ENCODE measurements at regions not wholly inside any gene's neighbourhood (a gene's known extent, or its start where the extent isn't known, plus 50 kb on each side); places are given as distances from the start of the nearest gene placed in this dataset.

GRCh38 chr4:86497980-86498862, 95.9 kb upstream of the PTPN13 start:
- no peak for TF ChIP-seq GATA2 (IDR thresholded peaks at IDR 0.05; ENCODE audit: low read depth, low read length)
- no peak for TF ChIP-seq GATA3 (IDR thresholded peaks at IDR 0.05; ENCODE audit: low read depth, low read length)

Measured in SH-SY5Y (cell line).